Neural progenitor cell (in vitro differentiated cells): ENCODE measurements at regions not wholly inside any gene's neighbourhood (a gene's known extent, or its start where the extent isn't known, plus 50 kb on each side); places are given as distances from the start of the nearest gene placed in this dataset.

Experiments used
- DNase-seq: peaks from one replicate; pipeline ENCODE4 v3.0.0-alpha.2; 2016; ENCODE audit warnings: low spot score
- H2AFZ ChIP-seq: fragments of 200-600 bp; sonication (generic); replicated peaks from 2 replicates; pipeline ENCODE4 v1.6.1; 2016; ENCODE audit warnings: antibody characterized with exemption
- H3F3A ChIP-seq: fragments of 200-600 bp; sonication (generic); 2 replicates; pipeline ENCODE4 v1.6.1; 2016; ENCODE audit warnings: antibody characterized with exemption, low read depth
- H3K27ac ChIP-seq: fragments of 200-600 bp; sonication (generic); 2 replicates; pipeline ENCODE4 v1.5.1; 2016; ENCODE audit warnings: mild to moderate bottlenecking
- H3K27me3 ChIP-seq: fragments of 200-600 bp; sonication (generic); 2 replicates; pipeline ENCODE4 v1.6.1; 2016; ENCODE audit warnings: mild to moderate bottlenecking, moderate library complexity
- H3K36me3 ChIP-seq: fragments of 200-600 bp; sonication (generic); 2 replicates; pipeline ENCODE4 v1.5.1; 2016
- H3K4me1 ChIP-seq: fragments of 200-600 bp; sonication (generic); 2 replicates; pipeline ENCODE4 v1.6.1; 2016; ENCODE audit warnings: mixed run types
- H3K4me2 ChIP-seq: fragments of 200-600 bp; sonication (generic); 2 replicates; pipeline ENCODE4 v1.6.1; 2016
- H3K4me3 ChIP-seq: fragments of 200-600 bp; sonication (generic); 2 replicates; pipeline ENCODE4 v1.5.1; 2016
- H3K79me2 ChIP-seq: fragments of 200-600 bp; sonication (generic); 2 replicates; pipeline ENCODE4 v1.6.1; 2016; ENCODE audit warnings: low read depth
- H3K9ac ChIP-seq: fragments of 200-600 bp; sonication (generic); 2 replicates; pipeline ENCODE4 v1.6.1; 2016
- H3K9me3 ChIP-seq: fragments of 200-600 bp; sonication (generic); 2 replicates; pipeline ENCODE4 v1.5.1; 2016; ENCODE audit warnings: low read depth
- H4K20me1 ChIP-seq: fragments of 200-600 bp; sonication (generic); 2 replicates; pipeline ENCODE4 v1.6.1; 2016; ENCODE audit warnings: low read depth
- H3K27ac Mint-ChIP-seq: 3 replicates; pipeline ENCODE4 v1.8.0; 2021; ENCODE audit warnings: mixed read lengths
- H3K27me3 Mint-ChIP-seq: 2 replicates; pipeline ENCODE4 v1.8.0; 2022; ENCODE audit warnings: low read depth, mild to moderate bottlenecking, inconsistent platforms, moderate library complexity, mixed read lengths; ENCODE audit not compliant: insufficient read depth
- H3K36me3 Mint-ChIP-seq: 3 replicates; pipeline ENCODE4 v1.8.0; 2021; ENCODE audit warnings: mixed read lengths
- H3K4me1 Mint-ChIP-seq: 3 replicates; pipeline ENCODE4 v1.8.0; 2021; ENCODE audit warnings: mixed read lengths
- H3K4me3 Mint-ChIP-seq: 3 replicates; pipeline ENCODE4 v1.8.0; 2021; ENCODE audit warnings: mild to moderate bottlenecking, moderate library complexity, mixed read lengths
- H3K9me3 Mint-ChIP-seq: 3 replicates; pipeline ENCODE4 v1.8.0; 2020; ENCODE audit warnings: mixed read lengths
- EZH2 ChIP-seq: fragments of 200-600 bp; sonication (generic); IDR thresholded peaks from 2 replicates; pipeline ENCODE4 v1.6.1; 2017; ENCODE audit warnings: antibody characterized with exemption, mild to moderate bottlenecking, moderate library complexity
- EZH2phosphoT487 ChIP-seq: fragments of 200-600 bp; sonication (generic); IDR thresholded peaks from 2 replicates; pipeline ENCODE4 v1.6.1; 2017; ENCODE audit warnings: antibody characterized with exemption
- TF ChIP-seq, protein P1 (sequence below): fragments of 200-600 bp; sonication (generic); IDR thresholded peaks from 2 replicates; pipeline ENCODE4 v1.5.1; 2017; ENCODE audit warnings: antibody characterized with exemption, mild to moderate bottlenecking

DNA sequence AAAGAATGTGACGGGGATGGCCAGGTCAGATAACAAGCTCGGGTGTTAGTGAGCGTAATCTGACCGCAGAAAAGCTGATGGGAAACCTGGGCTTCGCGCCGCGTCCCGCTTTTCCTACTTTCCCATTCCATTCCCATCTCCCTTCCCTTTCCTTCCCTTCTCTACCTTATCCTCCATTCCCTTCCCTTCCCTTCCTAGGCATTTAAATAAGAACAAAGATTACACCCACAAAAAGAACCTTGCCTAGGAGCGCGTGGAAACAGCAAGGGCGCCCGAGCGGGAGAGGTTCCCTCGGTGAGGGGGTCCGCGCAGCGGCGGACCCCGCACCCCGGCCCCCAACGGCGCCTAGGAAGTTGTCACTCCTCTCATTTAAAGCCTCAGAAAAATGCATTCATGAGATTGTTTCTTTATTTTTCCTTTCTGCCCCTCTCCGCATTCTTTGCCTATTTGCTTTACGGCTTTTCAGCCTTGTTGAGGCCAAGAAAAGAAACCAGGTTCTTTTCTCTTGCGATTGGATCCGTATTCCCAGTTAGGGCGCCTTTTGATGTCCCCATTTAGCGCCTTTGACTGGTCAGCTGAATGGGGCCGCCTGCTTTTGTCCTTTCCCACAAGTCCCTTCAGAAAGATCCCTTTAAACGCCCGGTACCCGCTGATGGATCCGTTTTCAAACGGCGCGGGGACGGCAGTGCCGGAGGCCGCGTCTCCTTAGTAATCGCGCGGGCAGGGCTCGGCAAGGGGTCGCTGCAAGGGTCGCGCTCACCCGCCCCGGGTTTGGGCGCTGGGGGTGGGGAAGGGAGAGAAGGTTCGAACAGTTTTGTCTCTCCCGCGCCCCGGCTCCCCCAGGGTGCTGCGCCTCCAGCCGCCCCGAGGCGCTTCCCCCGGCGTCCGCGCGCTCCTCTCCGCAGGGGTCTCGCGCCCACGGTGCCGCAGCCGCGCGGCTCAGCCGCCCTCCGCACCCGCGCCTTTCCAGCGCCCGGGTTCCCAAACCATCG lies 54.1 kb upstream of the TMEM33 start:
- Histone ChIP-seq H3K36me3 (no peaks in the 10 kb centered on the region), H2AFZ (peak overlapping the region; percentile 30), H3K79me2 (no peaks in the 10 kb centered on the region), H3K27ac (no peak overlapping the region), H3K27me3 (peaks cover 100% of the 10 kb centered on the region), H3K9me3 (no peaks in the 10 kb centered on the region), H3K4me1 (peaks cover 57% of the 10 kb centered on the region), H3K4me3 (peak overlapping the region; percentile 48), H3K9ac (no peak overlapping the region), H4K20me1 (peaks cover 56% of the 10 kb centered on the region), H3F3A (peaks cover 32% of the 10 kb centered on the region), H3K4me2 (peak overlapping the region; percentile 88)
- H3K27ac Mint-ChIP-seq = no peak overlapping the region
- H3K4me3 Mint-ChIP-seq = peak overlapping the region; percentile 58
- peaks cover 75% of the 10 kb centered on the region for H3K27me3 Mint-ChIP-seq
- H3K4me1 Mint-ChIP-seq = peaks cover 25% of the 10 kb centered on the region
- peak; percentile 70 for DNase-seq
- TF ChIP-seq, protein P1, sequence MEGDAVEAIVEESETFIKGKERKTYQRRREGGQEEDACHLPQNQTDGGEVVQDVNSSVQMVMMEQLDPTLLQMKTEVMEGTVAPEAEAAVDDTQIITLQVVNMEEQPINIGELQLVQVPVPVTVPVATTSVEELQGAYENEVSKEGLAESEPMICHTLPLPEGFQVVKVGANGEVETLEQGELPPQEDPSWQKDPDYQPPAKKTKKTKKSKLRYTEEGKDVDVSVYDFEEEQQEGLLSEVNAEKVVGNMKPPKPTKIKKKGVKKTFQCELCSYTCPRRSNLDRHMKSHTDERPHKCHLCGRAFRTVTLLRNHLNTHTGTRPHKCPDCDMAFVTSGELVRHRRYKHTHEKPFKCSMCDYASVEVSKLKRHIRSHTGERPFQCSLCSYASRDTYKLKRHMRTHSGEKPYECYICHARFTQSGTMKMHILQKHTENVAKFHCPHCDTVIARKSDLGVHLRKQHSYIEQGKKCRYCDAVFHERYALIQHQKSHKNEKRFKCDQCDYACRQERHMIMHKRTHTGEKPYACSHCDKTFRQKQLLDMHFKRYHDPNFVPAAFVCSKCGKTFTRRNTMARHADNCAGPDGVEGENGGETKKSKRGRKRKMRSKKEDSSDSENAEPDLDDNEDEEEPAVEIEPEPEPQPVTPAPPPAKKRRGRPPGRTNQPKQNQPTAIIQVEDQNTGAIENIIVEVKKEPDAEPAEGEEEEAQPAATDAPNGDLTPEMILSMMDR = no peak
- peak; percentile 77 for TF ChIP-seq EZH2
- peaks cover 2% of the 10 kb centered on the region for H3K9me3 Mint-ChIP-seq
- H3K36me3 Mint-ChIP-seq = peaks cover 2% of the 10 kb centered on the region

GRCh38 chr4:41880022-41880837 lies 55.0 kb upstream of the TMEM33 start:
- H3K4me2 ChIP-seq = peak overlapping the region; percentile 88

DNA sequence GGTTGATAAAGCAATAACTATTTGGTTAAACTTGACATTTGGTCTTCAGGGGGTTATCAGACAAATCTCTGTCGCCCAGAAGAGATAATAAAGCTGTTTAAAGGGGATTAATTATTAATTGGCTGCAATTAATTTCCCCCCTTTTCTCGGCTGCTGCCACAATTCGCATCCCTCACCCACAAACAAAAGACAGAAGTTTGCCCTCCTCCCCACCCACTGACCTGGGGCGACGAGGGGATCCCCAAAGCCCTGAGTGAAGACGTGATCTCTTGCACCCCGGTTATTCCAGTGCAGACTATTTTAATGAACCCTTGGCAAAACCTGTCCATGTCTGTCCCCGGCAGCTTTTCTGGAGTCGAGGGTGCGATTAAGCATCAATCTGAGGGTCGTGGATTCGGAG lies 55.7 kb upstream of the TMEM33 start:
- Mint-ChIP-seq H3K36me3 (peaks cover 2% of the 10 kb centered on the region), H3K4me1 (peaks cover 25% of the 10 kb centered on the region), H3K9me3 (peaks cover 2% of the 10 kb centered on the region), H3K27me3 (peaks cover 84% of the 10 kb centered on the region), H3K4me3 (peak overlapping the region; percentile 43), H3K27ac (no peak overlapping the region)
- Histone ChIP-seq H3K9me3 (no peaks in the 10 kb centered on the region), H4K20me1 (peaks cover 69% of the 10 kb centered on the region), H3K79me2 (no peaks in the 10 kb centered on the region), H3K4me2 (no peak overlapping the region), H3K4me3 (no peak overlapping the region), H3K27me3 (peaks cover 100% of the 10 kb centered on the region), H3K36me3 (no peaks in the 10 kb centered on the region), H2AFZ (no peak overlapping the region), H3K4me1 (peaks cover 47% of the 10 kb centered on the region), H3K9ac (no peak overlapping the region), H3F3A (peaks cover 28% of the 10 kb centered on the region), H3K27ac (no peak overlapping the region)
- TF ChIP-seq, protein P1 = no peak
- TF ChIP-seq EZH2phosphoT487 = no peak
- DNase-seq = no peak

More at GRCh38 chr4:41880022-41880837, 55.0 kb upstream of the TMEM33 start:
- Histone ChIP-seq H3K27me3 (peaks cover 100% of the 10 kb centered on the region), H3K36me3 (no peaks in the 10 kb centered on the region), H3K79me2 (no peaks in the 10 kb centered on the region), H3K4me3 (peak overlapping the region; percentile 48), H2AFZ (no peak overlapping the region), H3F3A (peaks cover 31% of the 10 kb centered on the region), H3K9ac (no peak overlapping the region), H3K9me3 (no peaks in the 10 kb centered on the region), H3K27ac (no peak overlapping the region), H4K20me1 (peaks cover 62% of the 10 kb centered on the region), H3K4me1 (peaks cover 53% of the 10 kb centered on the region)
- no peak overlapping the region for H3K27ac Mint-ChIP-seq
- peak; percentile 39 for DNase-seq
- peaks cover 2% of the 10 kb centered on the region for H3K9me3 Mint-ChIP-seq
- peaks cover 79% of the 10 kb centered on the region for H3K27me3 Mint-ChIP-seq
- peak overlapping the region; percentile 51 for H3K4me3 Mint-ChIP-seq
- TF ChIP-seq, protein P1 = no peak
- TF ChIP-seq EZH2 = peak; percentile 92
- peak; percentile 86 for TF ChIP-seq EZH2phosphoT487
- peaks cover 2% of the 10 kb centered on the region for H3K36me3 Mint-ChIP-seq
- H3K4me1 Mint-ChIP-seq = peaks cover 25% of the 10 kb centered on the region
